Subcutaneous abdominal adipose tissue (tissue), 5 donors: ENCODE measurements at regions not wholly inside any gene's neighbourhood (a gene's known extent, or its start where the extent isn't known, plus 50 kb on each side); places are given as distances from the start of the nearest gene placed in this dataset.

ENCODE experiments used
- H3K27ac ChIP-seq: one replicate; pipeline ENCODE4 v1.7.0; 2013; ENCODE audit warnings: low read depth, mild to moderate bottlenecking, inconsistent platforms, low read length, moderate library complexity
- H3K27me3 ChIP-seq, 5 donors: one replicate each; pipeline ENCODE4 v1.7.0; 2013; ENCODE audit warnings: low read length in 5 of 5, inconsistent platforms in 1 of 5; ENCODE audit not compliant: control insufficient read depth in 5 of 5, insufficient read depth in 4 of 5
- H3K36me3 ChIP-seq, 5 donors: one replicate each; pipeline ENCODE4 v1.7.0; 2013; ENCODE audit warnings: low read length in 5 of 5; ENCODE audit not compliant: control insufficient read depth in 5 of 5, insufficient read depth in 5 of 5
- H3K4me1 ChIP-seq, 5 donors: one replicate each; pipeline ENCODE4 v1.7.0; 2013; ENCODE audit warnings: low read length in 5 of 5, mild to moderate bottlenecking in 3 of 5, moderate library complexity in 1 of 5; ENCODE audit not compliant: control insufficient read depth in 5 of 5, insufficient read depth in 5 of 5
- H3K4me3 ChIP-seq, 5 donors: one replicate each; pipeline ENCODE4 v1.7.0; 2013; ENCODE audit warnings: low read length in 5 of 5, low read depth in 1 of 5
- H3K9ac ChIP-seq, 5 donors: one replicate each; pipeline ENCODE4 v1.7.0; 2013; ENCODE audit warnings: low read length in 5 of 5, mild to moderate bottlenecking in 4 of 5, moderate library complexity in 3 of 5
- H3K9me3 ChIP-seq, 5 donors: one replicate each; pipeline ENCODE4 v1.7.0; 2013; ENCODE audit warnings: low read length in 5 of 5; ENCODE audit not compliant: control insufficient read depth in 5 of 5
- donor health status: healthy.
- donor health status: healthy.
- donor health status: healthy.
- donor health status: healthy.
- donor health status: healthy.

GRCh38 chr7:24135003-24135817 lies 148.8 kb upstream of the NPY start:
- Histone ChIP-seq H3K9ac (no peak overlapping the region), H3K9me3 (no peaks in the 10 kb centered on the region), H3K4me1 (no peaks in the 10 kb centered on the region), H3K27me3 (peaks cover 0 to 3% (median 0%) of the 10 kb centered on the region in 5 donors), H3K27ac (no peak overlapping the region), H3K36me3 (no peaks in the 10 kb centered on the region), H3K4me3 (no peak overlapping the region)

- Histone ChIP-seq H3K9me3 (no peaks in the 10 kb centered on the region), H3K36me3 (no peaks in the 10 kb centered on the region), H3K9ac (no peak overlapping the region), H3K27me3 (peaks cover 0 to 3% (median 0%) of the 10 kb centered on the region in 5 donors), H3K4me1 (no peaks in the 10 kb centered on the region), H3K4me3 (no peak overlapping the region), H3K27ac (no peak overlapping the region)
Measured at GRCh38 chr7:24137338-24137737, 146.7 kb upstream of the NPY start.

DNA sequence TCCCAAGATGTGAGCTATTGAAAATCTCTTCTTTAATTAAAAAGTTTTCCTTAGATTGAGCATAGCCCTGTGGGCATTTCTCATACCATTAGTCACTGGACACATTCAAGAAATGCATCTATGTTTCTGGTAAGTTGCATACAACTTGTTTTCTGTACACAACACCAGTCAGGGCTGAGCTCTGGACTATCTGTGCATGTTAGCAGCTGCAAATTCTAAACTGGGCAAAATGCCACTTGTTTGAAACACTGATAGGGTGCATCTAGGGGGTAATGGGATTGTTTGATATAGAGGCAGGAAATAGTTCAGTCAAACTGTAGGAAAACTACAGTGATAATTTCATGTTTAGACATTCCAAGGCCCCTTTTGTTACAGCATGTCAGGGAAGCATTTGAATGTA lies 145.6 kb upstream of the NPY start:
- Histone ChIP-seq H3K4me1 (no peaks in the 10 kb centered on the region), H3K9ac (no peak overlapping the region), H3K36me3 (no peaks in the 10 kb centered on the region), H3K27ac (no peak overlapping the region), H3K27me3 (peaks cover 0 to 3% (median 0%) of the 10 kb centered on the region in 5 donors), H3K4me3 (no peak overlapping the region), H3K9me3 (no peaks in the 10 kb centered on the region)

GRCh38 chr7:24140001-24140400 lies 144.0 kb upstream of the NPY start:
- Histone ChIP-seq H3K4me3 (no peak overlapping the region), H3K27me3 (peaks cover 0 to 3% (median 0%) of the 10 kb centered on the region in 5 donors), H3K9ac (no peak overlapping the region), H3K27ac (no peak overlapping the region), H3K9me3 (no peaks in the 10 kb centered on the region), H3K36me3 (no peaks in the 10 kb centered on the region), H3K4me1 (no peaks in the 10 kb centered on the region)

GRCh38 chr7:24141874-24142509 lies 142.0 kb upstream of the NPY start:
- H3K9me3 ChIP-seq: no peaks in the 10 kb centered on the region
- no peak overlapping the region for H3K27ac ChIP-seq
- H3K27me3 ChIP-seq: peaks cover 0 to 3% (median 0%) of the 10 kb centered on the region in 5 donors
- no peak overlapping the region for H3K4me3 ChIP-seq
- no peaks in the 10 kb centered on the region for H3K36me3 ChIP-seq
- H3K4me1 ChIP-seq: no peaks in the 10 kb centered on the region
- H3K9ac ChIP-seq: no peak overlapping the region

GRCh38 chr7:24143547-24143946 lies 140.4 kb upstream of the NPY start:
- no peak overlapping the region for H3K27ac ChIP-seq
- no peaks in the 10 kb centered on the region for H3K4me1 ChIP-seq
- no peaks in the 10 kb centered on the region for H3K36me3 ChIP-seq
- no peak overlapping the region for H3K4me3 ChIP-seq
- H3K9ac ChIP-seq: no peak overlapping the region
- H3K27me3 ChIP-seq: peaks cover 0 to 3% (median 0%) of the 10 kb centered on the region in 5 donors
- H3K9me3 ChIP-seq: no peaks in the 10 kb centered on the region

- H3K36me3 ChIP-seq: no peaks in the 10 kb centered on the region
Measured at GRCh38 chr7:24151944-24152343, 132.0 kb upstream of the NPY start.

DNA sequence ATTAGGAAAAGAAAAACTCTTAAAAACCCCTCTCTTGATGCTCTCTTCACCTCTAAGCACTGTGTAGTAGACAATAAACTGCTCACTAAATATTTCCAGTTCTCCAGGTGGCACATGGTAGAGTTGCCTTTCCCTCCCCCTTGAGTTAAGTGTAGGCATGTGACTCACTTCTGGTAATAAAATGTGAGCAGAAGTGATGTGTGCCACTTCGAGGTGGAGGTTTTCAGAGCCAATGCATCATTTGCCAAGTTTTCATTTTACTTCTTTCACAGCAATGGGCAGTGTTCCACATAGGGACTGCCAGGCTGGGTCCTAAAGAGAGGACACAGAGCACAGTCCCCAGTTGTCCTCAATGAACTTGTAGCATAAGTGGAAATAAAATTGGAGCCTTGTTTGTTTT lies 131.6 kb upstream of the NPY start:
- no peak overlapping the region for H3K9ac ChIP-seq

More at GRCh38 chr7:24151944-24152343, 132.0 kb upstream of the NPY start:
- no peaks in the 10 kb centered on the region for H3K27me3 ChIP-seq
- no peak overlapping the region for H3K4me3 ChIP-seq
- H3K9me3 ChIP-seq: peaks cover 0 to 18% (median 15%) of the 10 kb centered on the region in 5 donors
- no peak overlapping the region for H3K9ac ChIP-seq
- H3K27ac ChIP-seq: no peak overlapping the region
- H3K4me1 ChIP-seq: no peaks in the 10 kb centered on the region

DNA sequence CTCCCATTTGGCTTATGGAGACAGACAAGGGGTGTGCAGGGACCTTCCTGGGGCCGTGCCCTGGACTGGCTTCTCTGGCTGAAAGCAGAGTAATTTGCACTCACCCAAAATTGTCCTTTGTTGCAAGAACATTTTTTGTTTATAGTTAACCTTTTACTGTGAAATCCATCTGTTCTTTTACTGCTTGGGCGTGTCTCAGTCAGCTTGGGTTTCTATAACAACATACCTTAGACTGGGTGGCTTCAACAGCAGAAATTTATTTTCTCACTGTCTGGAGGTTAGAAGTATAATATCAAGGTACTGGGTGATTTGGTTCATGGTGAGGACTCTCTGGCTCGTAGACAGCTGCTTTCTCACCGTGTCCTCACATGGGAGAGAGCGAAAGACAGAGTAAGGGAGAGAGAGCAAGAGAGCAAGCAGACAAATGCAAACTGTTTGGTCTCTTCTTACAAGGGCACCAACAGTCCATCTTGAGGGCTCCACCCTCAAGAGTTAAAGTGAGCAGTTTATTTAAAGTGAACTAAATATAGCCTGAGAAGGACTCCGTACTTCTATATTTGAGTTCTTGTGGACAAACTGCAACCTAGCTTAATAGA lies 131.0 kb upstream of the NPY start:
- no peaks in the 10 kb centered on the region for H3K4me1 ChIP-seq
- H3K9ac ChIP-seq: no peak overlapping the region
- no peak overlapping the region for H3K4me3 ChIP-seq
- no peaks in the 10 kb centered on the region for H3K27me3 ChIP-seq
- peaks cover 0 to 18% (median 15%) of the 10 kb centered on the region in 5 donors for H3K9me3 ChIP-seq
- no peaks in the 10 kb centered on the region for H3K36me3 ChIP-seq
- no peak overlapping the region for H3K27ac ChIP-seq

More for the DNA sequence above, 131.6 kb upstream of the NPY start:
- Histone ChIP-seq H3K4me3 (no peak overlapping the region), H3K4me1 (no peaks in the 10 kb centered on the region), H3K27ac (no peak overlapping the region), H3K27me3 (no peaks in the 10 kb centered on the region), H3K9me3 (peaks cover 0 to 18% (median 15%) of the 10 kb centered on the region in 5 donors), H3K36me3 (no peaks in the 10 kb centered on the region)

DNA sequence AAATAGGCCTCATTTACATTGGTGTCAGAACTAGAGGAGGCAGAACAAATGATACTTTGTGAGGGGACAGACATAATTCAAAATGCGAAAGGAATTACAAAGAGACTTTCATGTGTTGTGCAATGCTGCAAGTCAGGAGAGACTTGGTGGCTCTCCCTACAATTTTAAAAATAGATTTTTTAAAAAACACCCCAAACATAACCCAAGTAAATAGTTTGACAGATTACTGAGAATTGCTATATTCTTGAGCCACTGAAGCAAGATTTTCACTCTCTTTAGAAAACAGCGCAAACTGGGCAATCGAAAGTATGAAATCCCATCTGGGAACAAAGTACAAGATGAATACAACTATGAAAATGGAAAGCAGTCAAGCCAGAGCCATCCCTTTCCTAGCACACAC lies 126.3 kb upstream of the NPY start:
- no peak overlapping the region for H3K27ac ChIP-seq
- no peaks in the 10 kb centered on the region for H3K27me3 ChIP-seq
- no peaks in the 10 kb centered on the region for H3K36me3 ChIP-seq
- no peak overlapping the region for H3K9ac ChIP-seq
- H3K4me3 ChIP-seq: no peak overlapping the region
- H3K9me3 ChIP-seq: peaks cover 0 to 8% (median 0%) of the 10 kb centered on the region in 5 donors
- no peaks in the 10 kb centered on the region for H3K4me1 ChIP-seq
